ENCODE measurements at regions not wholly inside any gene's neighbourhood (a gene's known extent, or its start where the extent isn't known, plus 50 kb on each side); places are given as distances from the start of the nearest gene placed in this dataset.

GRCh38 chr1:30450818-30451233, 272.6 kb downstream of the MATN1 start:
- TF ChIP-seq CTCF (IDR thresholded peaks at IDR 0.05; ENCODE audit: insufficient read depth, low read depth, low read length): no peak
- TF ChIP-seq EZH2 (IDR thresholded peaks at IDR 0.05; ENCODE audit: insufficient read depth, low read length): no peak
